WTC11 (cell line): ENCODE measurements at regions not wholly inside any gene's neighbourhood (a gene's known extent, or its start where the extent isn't known, plus 50 kb on each side); places are given as distances from the start of the nearest gene placed in this dataset.

Experiments
- ATAC-seq: fragments of 200-7000 bp; cut with Tn5 transposase; 2 replicates; pipeline ENCODE4 v1.10.0; 2021; ENCODE audit warnings: mild to moderate bottlenecking, moderate library complexity
- CTCF ChIA-PET: fragments of 300-600 bp; sonication (Branson Sonifier 250); formaldehyde crosslinking; loops from one replicate; lab custom pipeline; 2021; ENCODE audit warnings: antibody characterized with exemption; lab: Charles Lee
- POLR2A ChIA-PET: fragments of 350-600 bp; sonication (Branson Sonifier 250); formaldehyde crosslinking; loops from one replicate; lab custom pipeline; 2021; ENCODE audit warnings: antibody characterized with exemption; lab: Charles Lee
- DNase-seq: peaks from one replicate; pipeline ENCODE4 v3.0.0; 2021; ENCODE audit warnings: low spot score
- H3K27ac Mint-ChIP-seq: 2 replicates; pipeline ENCODE4 v1.8.0; 2021; ENCODE audit warnings: mixed read lengths
- H3K27me3 Mint-ChIP-seq: 2 replicates; pipeline ENCODE4 v1.8.0; 2021; ENCODE audit warnings: low read depth, mild to moderate bottlenecking, moderate library complexity, mixed read lengths
- H3K36me3 Mint-ChIP-seq: 2 replicates; pipeline ENCODE4 v1.8.0; 2021; ENCODE audit warnings: mixed read lengths
- H3K4me1 Mint-ChIP-seq: 2 replicates; pipeline ENCODE4 v1.8.0; 2022; ENCODE audit warnings: mixed read lengths
- H3K4me3 Mint-ChIP-seq: 2 replicates; pipeline ENCODE4 v1.8.0; 2021; ENCODE audit warnings: mild to moderate bottlenecking, moderate library complexity, mixed read lengths
- H3K9me3 Mint-ChIP-seq: 2 replicates; pipeline ENCODE4 v1.8.0; 2021; ENCODE audit warnings: mixed read lengths
- AFF4 ChIP-seq: sonication (generic); formaldehyde crosslinking; IDR thresholded peaks from 2 replicates; pipeline ENCODE4 v1.8.1; 2023; ENCODE audit warnings: mild to moderate bottlenecking, missing genetic modification reagents, borderline replicate concordance
- ATF6 ChIP-seq: sonication (generic); formaldehyde crosslinking; IDR thresholded peaks from 2 replicates; pipeline ENCODE4 v1.8.1; 2023; ENCODE audit warnings: mild to moderate bottlenecking, missing genetic modification reagents
- ERG ChIP-seq: fragments of 250-450 bp; sonication (Bioruptor Pico); IDR thresholded peaks from 2 replicates; pipeline ENCODE4 v1.8.0; 2021; ENCODE audit warnings: mild to moderate bottlenecking
- MYBL2 ChIP-seq: sonication (generic); formaldehyde crosslinking; IDR thresholded peaks from 2 replicates; pipeline ENCODE4 v1.8.1; 2023; ENCODE audit warnings: mild to moderate bottlenecking, moderate library complexity, missing genetic modification reagents
- PRDM15 ChIP-seq: sonication (generic); formaldehyde crosslinking; IDR thresholded peaks from 2 replicates; pipeline ENCODE4 v1.8.0; 2022; ENCODE audit warnings: missing genetic modification reagents
- SMAD3 ChIP-seq: sonication (generic); formaldehyde crosslinking; IDR thresholded peaks from 2 replicates; pipeline ENCODE4 v1.8.0; 2022; ENCODE audit warnings: missing genetic modification reagents, mild to moderate bottlenecking, borderline replicate concordance
- SMAD4 ChIP-seq: sonication (generic); formaldehyde crosslinking; IDR thresholded peaks from 2 replicates; pipeline ENCODE4 v1.8.0; 2022; ENCODE audit warnings: mild to moderate bottlenecking, missing genetic modification reagents
- SP1 ChIP-seq: sonication (generic); formaldehyde crosslinking; conservative IDR thresholded peaks from 2 replicates; pipeline ENCODE4 v1.8.1; 2022; ENCODE audit warnings: missing genetic modification reagents
- ZNF138 ChIP-seq: sonication (generic); formaldehyde crosslinking; conservative IDR thresholded peaks from 2 replicates; pipeline ENCODE4 v1.8.1; 2022; ENCODE audit warnings: mild to moderate bottlenecking, moderate library complexity, missing genetic modification reagents
- ZNF263 ChIP-seq: sonication (generic); formaldehyde crosslinking; IDR thresholded peaks from 2 replicates; pipeline ENCODE4 v1.8.1; 2022; ENCODE audit warnings: low read depth, mild to moderate bottlenecking, moderate library complexity, missing genetic modification reagents
- ZNF396 ChIP-seq: fragments of 250-450 bp; sonication (Bioruptor Pico); IDR thresholded peaks from 2 replicates; pipeline ENCODE4 v1.8.0; 2021; ENCODE audit warnings: mild to moderate bottlenecking, moderate library complexity, borderline replicate concordance
- ZSCAN18 ChIP-seq: fragments of 250-450 bp; sonication (Bioruptor Pico); IDR thresholded peaks from 2 replicates; pipeline ENCODE4 v2.1.2; 2022; ENCODE audit warnings: mild to moderate bottlenecking, moderate library complexity
- TF ChIP-seq, protein P1 (sequence below): sonication (generic); formaldehyde crosslinking; IDR thresholded peaks from 2 replicates; pipeline ENCODE4 v1.8.0; 2022; ENCODE audit warnings: mild to moderate bottlenecking, missing genetic modification reagents
- TF ChIP-seq, protein P2 (sequence below): sonication (generic); formaldehyde crosslinking; IDR thresholded peaks from 2 replicates; pipeline ENCODE4 v1.8.1; 2023; ENCODE audit warnings: mild to moderate bottlenecking, missing genetic modification reagents, moderate library complexity

- H3K4me3 Mint-ChIP-seq = no peak overlapping the region
- CTCF ChIA-PET = no interaction called here
- H3K4me1 Mint-ChIP-seq = peaks cover 16% of the 10 kb centered on the region
- TF ChIP-seq PRDM15 (CRISPR knock-in tag) (no peak), ZNF263 (CRISPR knock-in tag) (no peak), AFF4 (no peak), ATF6 (CRISPR knock-in tag) (no peak), ZSCAN18 (CRISPR knock-in tag) (no peak), ZNF396 (no peak), SMAD3 (CRISPR knock-in tag) (no peak), SP1 (CRISPR knock-in tag) (no peak), ZNF138 (CRISPR knock-in tag) (no peak), ERG (no peak), MYBL2 (CRISPR knock-in tag) (no peak), SMAD4 (CRISPR knock-in tag) (no peak)
- TF ChIP-seq, protein P1, sequence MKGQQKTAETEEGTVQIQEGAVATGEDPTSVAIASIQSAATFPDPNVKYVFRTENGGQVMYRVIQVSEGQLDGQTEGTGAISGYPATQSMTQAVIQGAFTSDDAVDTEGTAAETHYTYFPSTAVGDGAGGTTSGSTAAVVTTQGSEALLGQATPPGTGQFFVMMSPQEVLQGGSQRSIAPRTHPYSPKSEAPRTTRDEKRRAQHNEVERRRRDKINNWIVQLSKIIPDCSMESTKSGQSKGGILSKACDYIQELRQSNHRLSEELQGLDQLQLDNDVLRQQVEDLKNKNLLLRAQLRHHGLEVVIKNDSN (CRISPR knock-in tag) = no peak
- TF ChIP-seq, protein P2, sequence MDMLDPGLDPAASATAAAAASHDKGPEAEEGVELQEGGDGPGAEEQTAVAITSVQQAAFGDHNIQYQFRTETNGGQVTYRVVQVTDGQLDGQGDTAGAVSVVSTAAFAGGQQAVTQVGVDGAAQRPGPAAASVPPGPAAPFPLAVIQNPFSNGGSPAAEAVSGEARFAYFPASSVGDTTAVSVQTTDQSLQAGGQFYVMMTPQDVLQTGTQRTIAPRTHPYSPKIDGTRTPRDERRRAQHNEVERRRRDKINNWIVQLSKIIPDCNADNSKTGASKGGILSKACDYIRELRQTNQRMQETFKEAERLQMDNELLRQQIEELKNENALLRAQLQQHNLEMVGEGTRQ = no peak
- DNase-seq (no peak), ATAC-seq (no peak)
- no peak overlapping the region for H3K27ac Mint-ChIP-seq
- peaks cover 3% of the 10 kb centered on the region; the same call in 1 of the 2 replicates for H3K36me3 Mint-ChIP-seq
- H3K9me3 Mint-ChIP-seq = peaks cover 10% of the 10 kb centered on the region
- no peaks in the 10 kb centered on the region for H3K27me3 Mint-ChIP-seq
- POLR2A ChIA-PET = interaction anchor here (0.6 kb wide), 1 partner anchor 333 kb away, joined by 3 read pairs; no protein-coding TSS in a partner anchor
Measured at GRCh38 chr13:44271473-44271872, 102.2 kb upstream of the SERP2 start.
